Uterus (tissue), 2 donors: ENCODE measurements at regions not wholly inside any gene's neighbourhood (a gene's known extent, or its start where the extent isn't known, plus 50 kb on each side); places are given as distances from the start of the nearest gene placed in this dataset.

Source experiments
- CTCF ChIP-seq, 4 experiments: fragments of 200-600 bp in 2 of 4; fragments of 450-650 bp in 2 of 4; sonication (generic) in 2 of 4; IDR thresholded peaks; one replicate each; pipeline ENCODE4 v1.5.1; 2016 to 2019; ENCODE audit warnings: antibody characterized with exemption in 4 of 4, mild to moderate bottlenecking in 2 of 4, moderate library complexity in 1 of 4
- POLR2A ChIP-seq, 2 donors: fragments of 450-650 bp; IDR thresholded peaks; one replicate each; pipeline ENCODE4 v1.6.1; 2016; ENCODE audit warnings: antibody characterized with exemption in 2 of 2, mild to moderate bottlenecking in 1 of 2, moderate library complexity in 1 of 2

- TF ChIP-seq CTCF (IDR thresholded peaks at IDR 0.05) = no peak
- TF ChIP-seq POLR2A (IDR thresholded peaks at IDR 0.05) = no peak
Observed at GRCh38 chrX:7568130-7568529, 274.8 kb upstream of the VCX start.
